Mesothelial cell of epicardium (in vitro differentiated cells): ENCODE measurements at regions not wholly inside any gene's neighbourhood (a gene's known extent, or its start where the extent isn't known, plus 50 kb on each side); places are given as distances from the start of the nearest gene placed in this dataset.

Experiments used
- DNase-seq, 2 experiments: peaks; one replicate each; pipeline ENCODE4 v3.0.0; 2021; ENCODE audit warnings: low spot score in 2 of 2; ENCODE audit not compliant: unreplicated experiment in 2 of 2
- H3K27ac Mint-ChIP-seq: 2 replicates; pipeline ENCODE4 v1.8.0; 2021; ENCODE audit warnings: mixed read lengths
- H3K27me3 Mint-ChIP-seq: 2 replicates; pipeline ENCODE4 v1.8.0; 2021; ENCODE audit warnings: low read depth, mixed read lengths
- H3K36me3 Mint-ChIP-seq: 2 replicates; pipeline ENCODE4 v1.8.0; 2021; ENCODE audit warnings: mixed read lengths
- H3K4me1 Mint-ChIP-seq: 2 replicates; pipeline ENCODE4 v1.8.0; 2021; ENCODE audit warnings: mixed read lengths
- H3K4me3 Mint-ChIP-seq: 2 replicates; pipeline ENCODE4 v1.8.0; 2021; ENCODE audit warnings: mild to moderate bottlenecking, moderate library complexity, mixed read lengths
- H3K9me3 Mint-ChIP-seq: 2 replicates; pipeline ENCODE4 v1.8.0; 2021; ENCODE audit warnings: mixed read lengths
- CTCF ChIP-seq: fragments of 200-600 bp; sonication (generic); IDR thresholded peaks from one replicate; pipeline ENCODE4 v1.5.0; 2021; ENCODE audit warnings: antibody characterized with exemption; ENCODE audit not compliant: unreplicated experiment

- DNase-seq = no peak
- H3K27me3 Mint-ChIP-seq = peaks cover 1% of the 10 kb centered on the region
- peaks cover 10% of the 10 kb centered on the region for H3K4me1 Mint-ChIP-seq
- no peak overlapping the region for H3K4me3 Mint-ChIP-seq
- no peaks in the 10 kb centered on the region for H3K36me3 Mint-ChIP-seq
- TF ChIP-seq CTCF = no peak
- no peak overlapping the region for H3K27ac Mint-ChIP-seq
- no peaks in the 10 kb centered on the region for H3K9me3 Mint-ChIP-seq
Measured at GRCh38 chr20:50403565-50404418, 106.4 kb upstream of the PTPN1 start.

- Mint-ChIP-seq H3K4me3 (no peak overlapping the region), H3K27ac (no peak overlapping the region), H3K36me3 (no peaks in the 10 kb centered on the region), H3K27me3 (peaks cover 1% of the 10 kb centered on the region), H3K4me1 (peaks cover 10% of the 10 kb centered on the region), H3K9me3 (no peaks in the 10 kb centered on the region)
- TF ChIP-seq CTCF = no peak
- DNase-seq = no peak
Measured at GRCh38 chr20:50404419-50405234, 105.6 kb upstream of the PTPN1 start.

GRCh38 chr20:50405235-50405914 lies 104.8 kb upstream of the PTPN1 start:
- no peak overlapping the region for H3K27ac Mint-ChIP-seq
- TF ChIP-seq CTCF = no peak
- no peak for DNase-seq
- H3K9me3 Mint-ChIP-seq = no peaks in the 10 kb centered on the region
- no peaks in the 10 kb centered on the region for H3K36me3 Mint-ChIP-seq
- peaks cover 1% of the 10 kb centered on the region for H3K27me3 Mint-ChIP-seq
- H3K4me3 Mint-ChIP-seq = no peak overlapping the region
- H3K4me1 Mint-ChIP-seq = peaks cover 3% of the 10 kb centered on the region

GRCh38 chr20:50405915-50406609 lies 104.1 kb upstream of the PTPN1 start:
- no peak overlapping the region for H3K4me3 Mint-ChIP-seq
- H3K4me1 Mint-ChIP-seq = no peaks in the 10 kb centered on the region
- no peaks in the 10 kb centered on the region for H3K36me3 Mint-ChIP-seq
- no peak for DNase-seq
- H3K27me3 Mint-ChIP-seq = peaks cover 1% of the 10 kb centered on the region
- TF ChIP-seq CTCF = no peak
- no peak overlapping the region for H3K27ac Mint-ChIP-seq
- no peaks in the 10 kb centered on the region for H3K9me3 Mint-ChIP-seq

GRCh38 chr20:50406610-50407136 lies 103.5 kb upstream of the PTPN1 start:
- DNase-seq = no peak
- TF ChIP-seq CTCF = no peak
- no peak overlapping the region for H3K4me3 Mint-ChIP-seq
- H3K9me3 Mint-ChIP-seq = no peaks in the 10 kb centered on the region
- H3K27ac Mint-ChIP-seq = no peak overlapping the region
- no peaks in the 10 kb centered on the region for H3K4me1 Mint-ChIP-seq
- peaks cover 3% of the 10 kb centered on the region for H3K27me3 Mint-ChIP-seq
- H3K36me3 Mint-ChIP-seq = no peaks in the 10 kb centered on the region
